ENCODE measurements at regions not wholly inside any gene's neighbourhood (a gene's known extent, or its start where the extent isn't known, plus 50 kb on each side); places are given as distances from the start of the nearest gene placed in this dataset.

DNA sequence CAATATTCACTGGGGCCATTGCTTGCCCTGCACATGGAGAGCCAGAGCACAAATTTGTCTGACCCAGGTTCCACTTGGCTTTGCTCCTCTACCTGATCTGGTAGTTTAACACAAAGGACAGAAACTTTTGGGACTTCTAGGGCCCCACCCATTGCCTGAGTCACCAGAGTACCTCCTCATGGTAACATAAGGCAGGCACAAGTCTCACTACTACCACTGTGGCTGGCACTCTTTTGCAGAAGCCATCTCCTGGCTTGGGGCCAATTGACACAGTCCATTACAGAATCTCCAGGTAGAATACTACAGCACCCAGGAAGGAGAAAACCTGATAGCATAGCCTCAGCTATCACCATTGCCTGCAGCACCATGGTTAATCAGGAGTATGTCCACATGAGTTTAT, 52.6 kb upstream of the NAP1L2 start:
- H3K4me1 ChIP-seq (ENCODE audit: insufficient read depth): no peaks in the 10 kb centered on the region
- no peaks in the 10 kb centered on the region for H3F3A ChIP-seq (ENCODE audit: insufficient read depth)
- no peaks in the 10 kb centered on the region for H3K27me3 ChIP-seq (replicated peaks; ENCODE audit: insufficient read depth)
- no peaks in the 10 kb centered on the region for H3K36me3 ChIP-seq (ENCODE audit: low read depth)
- no peaks in the 10 kb centered on the region for H3K79me2 ChIP-seq (ENCODE audit: insufficient read depth)
- in situ Hi-C loops (cut with MboI): no loop called here
- H3K4me2 ChIP-seq (ENCODE audit: unreplicated experiment): no peak overlapping the region
- DNase-seq: no peak
- TF ChIP-seq EZH2phosphoT487 (IDR thresholded peaks at IDR 0.05; ENCODE audit: insufficient read depth, low read depth) (no peak), EZH2 (IDR thresholded peaks at IDR 0.05; ENCODE audit: insufficient read depth, poor library complexity, severe bottlenecking) (no peak)
- H2AFZ ChIP-seq: no peak overlapping the region
- no peaks in the 10 kb centered on the region for H3K9me3 ChIP-seq (ENCODE audit: low read depth)
- no peak overlapping the region for H3K4me3 ChIP-seq
- no peak overlapping the region for H3K9ac ChIP-seq
- H4K20me1 ChIP-seq (ENCODE audit: insufficient read depth): no peaks in the 10 kb centered on the region
- no peak overlapping the region for H3K27ac ChIP-seq
- no peaks in the 10 kb centered on the region for H3K9me2 ChIP-seq (ENCODE audit: insufficient read depth)

DNA sequence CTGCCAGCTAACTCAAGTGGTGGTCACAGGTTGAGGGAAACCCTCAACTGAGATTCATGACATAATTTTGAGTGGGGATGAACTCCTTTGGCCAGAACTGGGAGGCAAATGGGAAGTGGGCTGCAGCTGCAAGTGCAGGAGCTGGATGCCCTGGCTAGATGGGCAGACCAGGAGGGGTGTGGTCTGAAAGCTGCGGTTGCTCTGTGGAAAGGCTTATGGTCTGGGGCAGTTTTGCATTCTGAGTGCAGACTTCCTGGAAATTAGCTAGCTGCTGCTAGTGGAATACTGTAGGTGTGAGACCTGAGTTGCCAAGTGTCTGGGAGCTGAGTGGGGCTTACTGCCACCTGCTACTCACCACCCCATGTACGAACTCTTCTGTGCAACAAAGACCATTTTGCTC, 52.1 kb upstream of the NAP1L2 start:
- no peak overlapping the region for H3K9ac ChIP-seq
- in situ Hi-C loops (cut with MboI): no loop called here
- no peak for DNase-seq
- no peaks in the 10 kb centered on the region for H3K36me3 ChIP-seq (ENCODE audit: low read depth)
- WGBS, 2 experiments (ENCODE audit: low coverage in 1 of 2, low lambda C conversion rate in 2 of 2, missing lambda C conversion rate in 2 of 2): 0 to 5% methylated on average over 2 of the region's 2 CpGs
- H3K9me2 ChIP-seq (ENCODE audit: insufficient read depth): no peaks in the 10 kb centered on the region
- no peak overlapping the region for H3K27ac ChIP-seq
- H3K79me2 ChIP-seq (ENCODE audit: insufficient read depth): no peaks in the 10 kb centered on the region
- no peaks in the 10 kb centered on the region for H4K20me1 ChIP-seq (ENCODE audit: insufficient read depth)
- H3K4me3 ChIP-seq: no peak overlapping the region
- H3K4me1 ChIP-seq (ENCODE audit: insufficient read depth): no peaks in the 10 kb centered on the region
- TF ChIP-seq EZH2 (IDR thresholded peaks at IDR 0.05; ENCODE audit: insufficient read depth, poor library complexity, severe bottlenecking) (no peak), EZH2phosphoT487 (IDR thresholded peaks at IDR 0.05; ENCODE audit: insufficient read depth, low read depth) (no peak)
- H3K9me3 ChIP-seq (ENCODE audit: low read depth): no peaks in the 10 kb centered on the region
- H3K4me2 ChIP-seq (ENCODE audit: unreplicated experiment): no peak overlapping the region
- H2AFZ ChIP-seq: no peak overlapping the region
- no peaks in the 10 kb centered on the region for H3F3A ChIP-seq (ENCODE audit: insufficient read depth)
- H3K27me3 ChIP-seq (replicated peaks; ENCODE audit: insufficient read depth): no peaks in the 10 kb centered on the region

Data from GM23248 (cell line).